ENCODE measurements at regions not wholly inside any gene's neighbourhood (a gene's known extent, or its start where the extent isn't known, plus 50 kb on each side); places are given as distances from the start of the nearest gene placed in this dataset.

DNA sequence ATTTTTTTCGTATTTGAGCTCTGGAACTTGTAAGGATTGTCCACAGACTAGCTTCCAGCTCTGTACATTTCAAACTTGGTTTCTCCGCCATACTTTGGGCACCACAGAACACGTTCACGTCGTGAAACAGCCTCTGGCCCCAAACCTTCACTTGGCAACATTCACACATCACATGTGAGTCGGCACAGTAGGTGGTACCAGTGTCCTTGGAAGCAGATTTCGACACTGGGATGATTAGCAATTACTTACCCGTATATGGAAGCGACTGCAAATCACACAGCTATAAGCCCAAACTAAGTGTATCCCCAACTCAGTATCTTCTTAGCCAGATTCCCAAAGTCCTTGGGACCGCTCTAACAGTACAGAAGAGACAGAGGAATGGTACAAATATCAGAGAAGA lies 60.2 kb downstream of the MAFB start:
- TF ChIP-seq, protein P1, sequence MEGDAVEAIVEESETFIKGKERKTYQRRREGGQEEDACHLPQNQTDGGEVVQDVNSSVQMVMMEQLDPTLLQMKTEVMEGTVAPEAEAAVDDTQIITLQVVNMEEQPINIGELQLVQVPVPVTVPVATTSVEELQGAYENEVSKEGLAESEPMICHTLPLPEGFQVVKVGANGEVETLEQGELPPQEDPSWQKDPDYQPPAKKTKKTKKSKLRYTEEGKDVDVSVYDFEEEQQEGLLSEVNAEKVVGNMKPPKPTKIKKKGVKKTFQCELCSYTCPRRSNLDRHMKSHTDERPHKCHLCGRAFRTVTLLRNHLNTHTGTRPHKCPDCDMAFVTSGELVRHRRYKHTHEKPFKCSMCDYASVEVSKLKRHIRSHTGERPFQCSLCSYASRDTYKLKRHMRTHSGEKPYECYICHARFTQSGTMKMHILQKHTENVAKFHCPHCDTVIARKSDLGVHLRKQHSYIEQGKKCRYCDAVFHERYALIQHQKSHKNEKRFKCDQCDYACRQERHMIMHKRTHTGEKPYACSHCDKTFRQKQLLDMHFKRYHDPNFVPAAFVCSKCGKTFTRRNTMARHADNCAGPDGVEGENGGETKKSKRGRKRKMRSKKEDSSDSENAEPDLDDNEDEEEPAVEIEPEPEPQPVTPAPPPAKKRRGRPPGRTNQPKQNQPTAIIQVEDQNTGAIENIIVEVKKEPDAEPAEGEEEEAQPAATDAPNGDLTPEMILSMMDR (IDR thresholded peaks at IDR 0.05), result no peak
- TF ChIP-seq POLR2AphosphoS5 (IDR thresholded peaks at IDR 0.05) (no peak), EP300 (IDR thresholded peaks at IDR 0.05) (no peak)

Data from stomach (tissue), 4 donors.